ENCODE measurements at regions not wholly inside any gene's neighbourhood (a gene's known extent, or its start where the extent isn't known, plus 50 kb on each side); places are given as distances from the start of the nearest gene placed in this dataset.

- TF ChIP-seq CTCF (optimal IDR thresholded peaks at IDR 0.05 in 1 of 3, IDR thresholded peaks at IDR 0.05 in 1 of 3, conservative IDR thresholded peaks at IDR 0.05 in 1 of 3; ENCODE audit: extremely low read depth in 1 of 3, insufficient read depth in 2 of 3, low read length in 3 of 3): no peak
- TF ChIP-seq EZH2 (IDR thresholded peaks at IDR 0.05; ENCODE audit: low read length): no peak
Observed at GRCh38 chr9:80383331-80383730, 811.6 kb downstream of the TLE4 start.
